CD4-positive, alpha-beta memory T cell (primary cell): ENCODE measurements at regions not wholly inside any gene's neighbourhood (a gene's known extent, or its start where the extent isn't known, plus 50 kb on each side); places are given as distances from the start of the nearest gene placed in this dataset.

Experiments
- CTCF ChIA-PET: fragments of 350-600 bp; sonication (Branson Sonifier 250); formaldehyde crosslinking; loops from one replicate; lab custom pipeline; 2021; ENCODE audit warnings: inconsistent platforms; ENCODE audit not compliant: partially characterized antibody; lab: Charles Lee
- POLR2A ChIA-PET: fragments of 350-600 bp; sonication (Branson Sonifier 250); formaldehyde crosslinking; loops from one replicate; lab custom pipeline; 2021; ENCODE audit not compliant: partially characterized antibody; lab: Charles Lee
- DNase-seq, 5 donors: peaks; one replicate each; pipeline versions ENCODE4 v3.0.0 to v3.0.0-alpha.2; 2020 to 2022; ENCODE audit warnings: mixed read lengths in 1 of 5
- H3K27ac ChIP-seq: one replicate; pipeline ENCODE4 v1.7.0; 2013; ENCODE audit warnings: low read depth, low read length
- H3K27me3 ChIP-seq: 2 replicates; pipeline ENCODE4 v1.7.0; 2013; ENCODE audit warnings: mild to moderate bottlenecking, low read length, moderate library complexity; ENCODE audit not compliant: insufficient read depth
- H3K36me3 ChIP-seq: 2 replicates; pipeline ENCODE4 v1.7.0; 2013; ENCODE audit warnings: mild to moderate bottlenecking, low read length, moderate library complexity; ENCODE audit not compliant: insufficient read depth
- H3K4me1 ChIP-seq: 2 replicates; pipeline ENCODE4 v1.7.0; 2013; ENCODE audit warnings: mild to moderate bottlenecking, low read length, moderate library complexity; ENCODE audit not compliant: insufficient read depth
- H3K4me3 ChIP-seq, 2 donors: one replicate each; pipeline ENCODE4 v1.7.0; 2013; ENCODE audit warnings: low read length in 2 of 2, mild to moderate bottlenecking in 1 of 2
- H3K9me3 ChIP-seq, 2 donors: one replicate each; pipeline ENCODE4 v1.7.0; 2013; ENCODE audit warnings: low read length in 2 of 2, control low read depth in 1 of 2; ENCODE audit not compliant: control insufficient read depth in 1 of 2
- H3K27ac Mint-ChIP-seq, 7 donors: one replicate each; pipeline ENCODE4 v1.8.0; 2020 to 2021; ENCODE audit warnings: mixed read lengths in 7 of 7, mild to moderate bottlenecking in 6 of 7, inconsistent platforms in 3 of 7, moderate library complexity in 3 of 7
- H3K27me3 Mint-ChIP-seq, 2 donors: one replicate each; pipeline ENCODE4 v1.8.0; 2020 to 2021; ENCODE audit warnings: mixed read lengths in 2 of 2
- H3K36me3 Mint-ChIP-seq, 2 donors: one replicate each; pipeline ENCODE4 v1.8.0; 2020 to 2021; ENCODE audit warnings: mixed read lengths in 2 of 2, inconsistent platforms in 1 of 2, mild to moderate bottlenecking in 1 of 2
- H3K4me1 Mint-ChIP-seq, 4 donors: one replicate each; pipeline ENCODE4 v1.8.0; 2020 to 2021; ENCODE audit warnings: mixed read lengths in 4 of 4, mild to moderate bottlenecking in 1 of 4
- H3K4me3 Mint-ChIP-seq, 8 donors: one replicate each; pipeline ENCODE4 v1.8.0; 2020 to 2021; ENCODE audit warnings: mixed read lengths in 8 of 8, mild to moderate bottlenecking in 7 of 8, moderate library complexity in 6 of 8, inconsistent platforms in 3 of 8
- H3K9me3 Mint-ChIP-seq, 8 donors: one replicate each; pipeline ENCODE4 v1.8.0; 2020 to 2021; ENCODE audit warnings: mixed read lengths in 8 of 8, mild to moderate bottlenecking in 5 of 8, inconsistent platforms in 3 of 8, moderate library complexity in 1 of 8
- intact Hi-C: fragments of 100-400 bp; cut with micrococcal nuclease; formaldehyde crosslinking; loops from one replicate; pipeline ENCODE4 v1.15.1; 2023

DNA sequence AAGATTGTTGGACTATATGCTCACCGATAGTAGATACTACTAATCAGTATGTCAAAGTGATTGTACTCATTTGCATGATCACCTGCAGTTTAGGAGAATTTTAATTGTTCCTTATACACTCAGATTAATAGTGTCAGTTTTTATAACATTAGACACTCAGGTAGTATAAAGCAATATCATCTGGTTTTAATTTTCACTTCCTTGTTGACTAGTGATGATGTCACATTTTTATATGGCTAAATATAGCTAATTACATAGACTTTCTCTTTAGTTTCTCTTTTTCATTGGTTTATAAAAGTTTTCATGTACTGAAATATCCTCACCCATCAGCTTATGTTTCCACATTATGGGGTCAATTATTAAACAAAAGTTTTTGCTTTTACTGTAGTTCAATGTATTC, 1332.4 kb upstream of the ADGRL2 start:
- H3K27ac ChIP-seq = no peak overlapping the region
- H3K4me1 ChIP-seq = no peaks in the 10 kb centered on the region
- H3K4me3 ChIP-seq = no peak overlapping the region
- Mint-ChIP-seq H3K27ac (no peak overlapping the region), H3K9me3 (peaks cover 0 to 25% (median 7%) of the 10 kb centered on the region in 8 donors), H3K4me1 (no peaks in the 10 kb centered on the region), H3K36me3 (no peaks in the 10 kb centered on the region), H3K27me3 (no peaks in the 10 kb centered on the region), H3K4me3 (no peak overlapping the region)
- H3K27me3 ChIP-seq = no peaks in the 10 kb centered on the region
- ChIA-PET POLR2A (no interaction called here), CTCF (no interaction called here)
- intact Hi-C loops = no loop called here
- no peak for DNase-seq
- H3K36me3 ChIP-seq = no peaks in the 10 kb centered on the region
- no peaks in the 10 kb centered on the region for H3K9me3 ChIP-seq

GRCh38 chr1:80462006-80462405, 1338.7 kb upstream of the ADGRL2 start:
- H3K27me3 ChIP-seq = no peaks in the 10 kb centered on the region
- no peak overlapping the region for H3K4me3 Mint-ChIP-seq
- H3K36me3 ChIP-seq = no peaks in the 10 kb centered on the region
- H3K27ac ChIP-seq = no peak overlapping the region
- POLR2A ChIA-PET = no interaction called here
- H3K4me1 Mint-ChIP-seq = no peaks in the 10 kb centered on the region
- no peaks in the 10 kb centered on the region for H3K9me3 ChIP-seq
- intact Hi-C loops = no loop called here
- H3K36me3 Mint-ChIP-seq = no peaks in the 10 kb centered on the region
- H3K4me1 ChIP-seq = no peaks in the 10 kb centered on the region
- H3K27me3 Mint-ChIP-seq = no peaks in the 10 kb centered on the region
- H3K9me3 Mint-ChIP-seq = peaks cover 0 to 25% (median 7%) of the 10 kb centered on the region in 8 donors
- DNase-seq = no peak
- H3K27ac Mint-ChIP-seq = no peak overlapping the region
- no peak overlapping the region for H3K4me3 ChIP-seq
- CTCF ChIA-PET = no interaction called here

DNA sequence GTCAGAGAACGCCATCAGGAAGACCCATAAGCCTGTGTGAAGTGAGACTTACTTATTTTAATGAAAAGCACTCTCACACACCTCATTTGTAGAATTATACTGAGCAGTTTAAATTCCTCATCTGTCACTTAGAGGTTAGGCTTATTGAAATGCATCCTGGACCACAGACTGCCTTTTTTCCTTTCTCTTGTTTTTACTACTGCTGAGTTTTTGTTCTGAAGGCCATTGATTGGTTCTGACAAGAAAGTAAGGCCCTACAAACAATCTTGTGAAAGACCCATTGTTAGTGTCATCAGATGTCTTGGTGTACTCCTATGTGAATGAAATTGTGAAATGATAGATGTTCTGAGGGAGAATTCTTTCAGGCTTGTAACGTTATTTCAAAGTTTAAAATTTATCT, 1343.3 kb upstream of the ADGRL2 start:
- Histone ChIP-seq H3K27me3 (no peaks in the 10 kb centered on the region), H3K4me3 (no peak overlapping the region), H3K36me3 (no peaks in the 10 kb centered on the region), H3K4me1 (no peaks in the 10 kb centered on the region), H3K9me3 (no peaks in the 10 kb centered on the region), H3K27ac (no peak overlapping the region)
- POLR2A ChIA-PET = no interaction called here
- no peak overlapping the region for H3K27ac Mint-ChIP-seq
- H3K36me3 Mint-ChIP-seq = no peaks in the 10 kb centered on the region
- CTCF ChIA-PET = no interaction called here
- H3K9me3 Mint-ChIP-seq = peaks cover 0 to 11% (median 8%) of the 10 kb centered on the region in 8 donors
- DNase-seq = no peak
- no peaks in the 10 kb centered on the region for H3K27me3 Mint-ChIP-seq
- no peaks in the 10 kb centered on the region for H3K4me1 Mint-ChIP-seq
- intact Hi-C loops = no loop called here
- H3K4me3 Mint-ChIP-seq = no peak overlapping the region

GRCh38 chr1:80453775-80454174, 1347.0 kb upstream of the ADGRL2 start:
- Mint-ChIP-seq H3K27me3 (no peaks in the 10 kb centered on the region), H3K36me3 (no peaks in the 10 kb centered on the region), H3K27ac (no peak overlapping the region), H3K4me1 (no peaks in the 10 kb centered on the region), H3K4me3 (no peak overlapping the region), H3K9me3 (peaks cover 0 to 12% (median 2%) of the 10 kb centered on the region in 8 donors)
- intact Hi-C loops = no loop called here
- no peaks in the 10 kb centered on the region for H3K9me3 ChIP-seq
- H3K4me3 ChIP-seq = no peak overlapping the region
- ChIA-PET CTCF (no interaction called here), POLR2A (no interaction called here)
- H3K4me1 ChIP-seq = no peaks in the 10 kb centered on the region
- H3K36me3 ChIP-seq = no peaks in the 10 kb centered on the region
- H3K27ac ChIP-seq = no peak overlapping the region
- H3K27me3 ChIP-seq = no peaks in the 10 kb centered on the region
- no peak for DNase-seq

GRCh38 chr1:80450711-80451110, 1350.0 kb upstream of the ADGRL2 start:
- intact Hi-C loops = no loop called here
- Histone ChIP-seq H3K27ac (no peak overlapping the region), H3K36me3 (no peaks in the 10 kb centered on the region), H3K4me1 (no peaks in the 10 kb centered on the region), H3K27me3 (no peaks in the 10 kb centered on the region), H3K4me3 (no peak overlapping the region), H3K9me3 (no peaks in the 10 kb centered on the region)
- H3K27ac Mint-ChIP-seq = no peak overlapping the region
- ChIA-PET POLR2A (no interaction called here), CTCF (no interaction called here)
- peaks cover 0 to 10% (median 2%) of the 10 kb centered on the region in 8 donors for H3K9me3 Mint-ChIP-seq
- no peak overlapping the region for H3K4me3 Mint-ChIP-seq
- no peaks in the 10 kb centered on the region for H3K4me1 Mint-ChIP-seq
- H3K27me3 Mint-ChIP-seq = no peaks in the 10 kb centered on the region
- no peak for DNase-seq
- H3K36me3 Mint-ChIP-seq = no peaks in the 10 kb centered on the region

GRCh38 chr1:80448081-80448480, 1352.7 kb upstream of the ADGRL2 start:
- POLR2A ChIA-PET = no interaction called here
- no peaks in the 10 kb centered on the region for H3K4me1 Mint-ChIP-seq
- no peak overlapping the region for H3K4me3 ChIP-seq
- no peaks in the 10 kb centered on the region for H3K36me3 ChIP-seq
- CTCF ChIA-PET = no interaction called here
- H3K27ac ChIP-seq = no peak overlapping the region
- DNase-seq = no peak
- H3K4me1 ChIP-seq = no peaks in the 10 kb centered on the region
- H3K9me3 Mint-ChIP-seq = peaks cover 0 to 13% (median 2%) of the 10 kb centered on the region in 8 donors
- H3K9me3 ChIP-seq = no peaks in the 10 kb centered on the region
- H3K27me3 ChIP-seq = no peaks in the 10 kb centered on the region
- no peaks in the 10 kb centered on the region for H3K27me3 Mint-ChIP-seq
- H3K4me3 Mint-ChIP-seq = no peak overlapping the region
- intact Hi-C loops = no loop called here
- peak overlapping the region in 1 of 7 donors; percentile 30 for H3K27ac Mint-ChIP-seq
- no peaks in the 10 kb centered on the region for H3K36me3 Mint-ChIP-seq

DNA sequence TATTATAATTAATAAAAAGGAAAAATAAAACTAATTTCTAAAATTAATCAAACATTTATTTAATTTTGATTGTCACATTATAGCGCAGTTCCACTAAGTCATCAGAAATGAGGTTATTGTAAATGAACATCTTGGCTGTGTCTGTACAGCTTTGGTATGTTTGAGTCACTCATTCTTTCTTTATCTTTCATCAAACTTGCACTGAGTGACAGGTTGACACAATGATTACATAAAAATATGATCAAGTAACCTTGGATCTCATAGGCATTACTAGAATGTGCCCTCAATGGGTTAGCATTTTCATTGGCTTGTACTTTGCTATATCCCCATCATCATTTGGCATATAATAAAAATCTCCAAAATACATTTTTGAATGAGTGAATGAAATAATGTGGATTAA, 1353.2 kb upstream of the ADGRL2 start:
- no peaks in the 10 kb centered on the region for H3K36me3 ChIP-seq
- H3K4me3 ChIP-seq = no peak overlapping the region
- Mint-ChIP-seq H3K4me3 (no peak overlapping the region), H3K27me3 (no peaks in the 10 kb centered on the region), H3K9me3 (peaks cover 0 to 13% (median 1%) of the 10 kb centered on the region in 8 donors), H3K36me3 (no peaks in the 10 kb centered on the region), H3K4me1 (no peaks in the 10 kb centered on the region), H3K27ac (no peak overlapping the region)
- H3K9me3 ChIP-seq = no peaks in the 10 kb centered on the region
- no peaks in the 10 kb centered on the region for H3K27me3 ChIP-seq
- POLR2A ChIA-PET = no interaction called here
- CTCF ChIA-PET = no interaction called here
- DNase-seq = no peak
- intact Hi-C loops = no loop called here
- no peaks in the 10 kb centered on the region for H3K4me1 ChIP-seq
- H3K27ac ChIP-seq = no peak overlapping the region

- no peak for DNase-seq
- Histone ChIP-seq H3K4me1 (no peaks in the 10 kb centered on the region), H3K27me3 (no peaks in the 10 kb centered on the region), H3K27ac (no peak overlapping the region), H3K9me3 (no peaks in the 10 kb centered on the region), H3K4me3 (no peak overlapping the region), H3K36me3 (no peaks in the 10 kb centered on the region)
- Mint-ChIP-seq H3K9me3 (peaks cover 0 to 15% (median 3%) of the 10 kb centered on the region in 8 donors), H3K27ac (no peak overlapping the region), H3K4me1 (no peaks in the 10 kb centered on the region), H3K4me3 (no peak overlapping the region), H3K36me3 (no peaks in the 10 kb centered on the region), H3K27me3 (no peaks in the 10 kb centered on the region)
- POLR2A ChIA-PET = no interaction called here
- intact Hi-C loops = no loop called here
- CTCF ChIA-PET = no interaction called here
Observed at GRCh38 chr1:80445033-80445432, 1355.7 kb upstream of the ADGRL2 start.
